Cardiac fibroblast (primary cell): ENCODE measurements at regions not wholly inside any gene's neighbourhood (a gene's known extent, or its start where the extent isn't known, plus 50 kb on each side); places are given as distances from the start of the nearest gene placed in this dataset.

Experiments
- DNase-seq, 2 donors: peaks; one replicate each; pipeline versions ENCODE4 v3.0.0 to v3.0.0-alpha.2; 2010; ENCODE audit warnings: low read depth in 2 of 2
- H3K4me3 ChIP-seq, 2 donors: replicated peaks in 1 of 2; 1 replicate in 1 of 2; 2 replicates in 1 of 2; pipeline ENCODE4 v1.5.1; 2011; ENCODE audit warnings: low read depth in 2 of 2, low read length in 2 of 2, mild to moderate bottlenecking in 2 of 2, moderate library complexity in 1 of 2
- CTCF ChIP-seq: IDR thresholded peaks from one replicate; pipeline ENCODE4 v1.5.1; 2011; ENCODE audit warnings: low read depth, mild to moderate bottlenecking, low read length, inconsistent platforms

- no peak overlapping the region for H3K4me3 ChIP-seq
- TF ChIP-seq CTCF: no peak
- DNase-seq: peak; percentile 72 to 83
These were observed 79.0 kb upstream of the LAMA2 start for GRCh38 chr6:128803911-128804310.

- no peak for DNase-seq
- TF ChIP-seq CTCF: no peak
- no peak overlapping the region for H3K4me3 ChIP-seq
These were observed 81.3 kb upstream of the LAMA2 start for GRCh38 chr6:128801621-128802020.

- no peak for TF ChIP-seq CTCF
- no peak overlapping the region for H3K4me3 ChIP-seq
- no peak for DNase-seq
These were observed 98.7 kb upstream of the LAMA2 start for GRCh38 chr6:128784266-128784665.

GRCh38 chr6:128768187-128768586, 114.8 kb upstream of the LAMA2 start:
- H3K4me3 ChIP-seq: no peak overlapping the region
- TF ChIP-seq CTCF: no peak
- DNase-seq: no peak

- no peak for DNase-seq
- TF ChIP-seq CTCF: no peak
- no peak overlapping the region for H3K4me3 ChIP-seq
These were observed 115.2 kb upstream of the LAMA2 start for GRCh38 chr6:128767705-128768104.

GRCh38 chr6:128767150-128767549, 115.8 kb upstream of the LAMA2 start:
- DNase-seq: no peak
- TF ChIP-seq CTCF: no peak
- no peak overlapping the region for H3K4me3 ChIP-seq

GRCh38 chr6:128763599-128764300, 119.2 kb upstream of the LAMA2 start:
- peak in 1 of 2 donors; percentile 19 for DNase-seq

More at GRCh38 chr6:128763599-128764300, 119.2 kb upstream of the LAMA2 start:
- TF ChIP-seq CTCF: no peak
- H3K4me3 ChIP-seq: no peak overlapping the region
